ENCODE measurements at regions not wholly inside any gene's neighbourhood (a gene's known extent, or its start where the extent isn't known, plus 50 kb on each side); places are given as distances from the start of the nearest gene placed in this dataset.

DNA sequence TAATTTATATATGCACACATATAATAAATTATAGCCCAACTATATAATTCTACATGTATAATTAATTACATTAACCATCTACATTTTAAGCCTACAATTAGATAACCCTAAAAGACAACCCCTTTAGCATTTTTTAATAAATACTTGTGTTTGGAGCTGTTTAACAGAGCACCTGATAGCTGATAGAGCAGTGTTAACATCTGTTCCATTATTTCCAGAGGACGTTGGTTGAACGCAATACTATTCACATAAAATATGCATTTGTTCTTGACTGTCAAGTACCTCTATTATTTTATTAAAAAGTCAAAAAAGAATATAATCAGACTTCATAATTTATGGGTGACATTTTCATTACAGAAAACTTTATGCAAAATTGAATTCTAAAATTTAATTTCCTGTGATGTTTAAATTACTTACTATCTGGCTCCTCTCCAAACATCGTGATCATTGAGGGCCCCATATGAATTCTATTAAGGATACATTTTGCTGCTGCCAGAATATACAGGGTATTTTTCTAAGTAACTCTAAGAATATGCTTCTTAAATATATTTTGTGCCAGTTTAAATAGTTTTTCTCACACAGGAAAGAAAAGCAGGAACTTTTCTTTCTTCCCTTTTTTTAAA is 234.3 kb downstream of the SHOX2 start:
- Histone ChIP-seq H2AFZ (ENCODE audit: low read length) (no peak overlapping the region), H3K9me3 (ENCODE audit: control insufficient read depth, insufficient read depth, low read depth, low read length) (no peaks in the 10 kb centered on the region), H3K9ac (ENCODE audit: insufficient read depth, low read length) (no peak overlapping the region), H3K4me2 (ENCODE audit: extremely low read depth, insufficient read depth, low read length) (no peak overlapping the region), H4K20me1 (ENCODE audit: control insufficient read depth, extremely low read depth, insufficient read depth, low read length) (no peaks in the 10 kb centered on the region), H3K27me3 (ENCODE audit: control insufficient read depth, insufficient read depth, low read length) (no peaks in the 10 kb centered on the region), H3K4me1 (ENCODE audit: control insufficient read depth, extremely low read depth, insufficient read depth, low read length) (no peaks in the 10 kb centered on the region), H3K79me2 (ENCODE audit: control insufficient read depth, insufficient read depth, low read length) (no peaks in the 10 kb centered on the region), H3K4me3 (replicated peaks in 1 of 4; ENCODE audit: control extremely low read depth in 1 of 4, insufficient read depth in 1 of 4, low read depth in 3 of 4, low read length in 4 of 4) (no peak overlapping the region), H3K27ac (ENCODE audit: insufficient read depth, low read length) (no peak overlapping the region), H3K36me3 (ENCODE audit: control insufficient read depth, insufficient read depth, low read length) (no peaks in the 10 kb centered on the region)
- DNase-seq (ENCODE audit: low read depth in 2 of 2): no peak
- TF ChIP-seq EZH2 (IDR thresholded peaks at IDR 0.05; ENCODE audit: low read length, missing control alignments): no peak
- TF ChIP-seq, protein P1, sequence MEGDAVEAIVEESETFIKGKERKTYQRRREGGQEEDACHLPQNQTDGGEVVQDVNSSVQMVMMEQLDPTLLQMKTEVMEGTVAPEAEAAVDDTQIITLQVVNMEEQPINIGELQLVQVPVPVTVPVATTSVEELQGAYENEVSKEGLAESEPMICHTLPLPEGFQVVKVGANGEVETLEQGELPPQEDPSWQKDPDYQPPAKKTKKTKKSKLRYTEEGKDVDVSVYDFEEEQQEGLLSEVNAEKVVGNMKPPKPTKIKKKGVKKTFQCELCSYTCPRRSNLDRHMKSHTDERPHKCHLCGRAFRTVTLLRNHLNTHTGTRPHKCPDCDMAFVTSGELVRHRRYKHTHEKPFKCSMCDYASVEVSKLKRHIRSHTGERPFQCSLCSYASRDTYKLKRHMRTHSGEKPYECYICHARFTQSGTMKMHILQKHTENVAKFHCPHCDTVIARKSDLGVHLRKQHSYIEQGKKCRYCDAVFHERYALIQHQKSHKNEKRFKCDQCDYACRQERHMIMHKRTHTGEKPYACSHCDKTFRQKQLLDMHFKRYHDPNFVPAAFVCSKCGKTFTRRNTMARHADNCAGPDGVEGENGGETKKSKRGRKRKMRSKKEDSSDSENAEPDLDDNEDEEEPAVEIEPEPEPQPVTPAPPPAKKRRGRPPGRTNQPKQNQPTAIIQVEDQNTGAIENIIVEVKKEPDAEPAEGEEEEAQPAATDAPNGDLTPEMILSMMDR (conservative IDR thresholded peaks at IDR 0.05 in 1 of 2, IDR thresholded peaks at IDR 0.05 in 1 of 2; ENCODE audit: low read depth in 1 of 2, low read length in 2 of 2): no peak

GRCh38 chr3:157871248-157871647 is 235.0 kb downstream of the SHOX2 start:
- no peak for TF ChIP-seq EZH2 (IDR thresholded peaks at IDR 0.05; ENCODE audit: low read length, missing control alignments)
- TF ChIP-seq, protein P1 (conservative IDR thresholded peaks at IDR 0.05 in 1 of 2, IDR thresholded peaks at IDR 0.05 in 1 of 2; ENCODE audit: low read depth in 1 of 2, low read length in 2 of 2): no peak
- H3K9me3 ChIP-seq (ENCODE audit: control insufficient read depth, insufficient read depth, low read depth, low read length): no peaks in the 10 kb centered on the region
- H4K20me1 ChIP-seq (ENCODE audit: control insufficient read depth, extremely low read depth, insufficient read depth, low read length): no peaks in the 10 kb centered on the region
- H3K4me3 ChIP-seq (replicated peaks in 1 of 4; ENCODE audit: control extremely low read depth in 1 of 4, insufficient read depth in 1 of 4, low read depth in 3 of 4, low read length in 4 of 4): no peak overlapping the region
- no peak overlapping the region for H3K4me2 ChIP-seq (ENCODE audit: extremely low read depth, insufficient read depth, low read length)
- DNase-seq (ENCODE audit: low read depth in 2 of 2): no peak
- H3K27ac ChIP-seq (ENCODE audit: insufficient read depth, low read length): no peak overlapping the region
- no peaks in the 10 kb centered on the region for H3K36me3 ChIP-seq (ENCODE audit: control insufficient read depth, insufficient read depth, low read length)
- H3K27me3 ChIP-seq (ENCODE audit: control insufficient read depth, insufficient read depth, low read length): no peaks in the 10 kb centered on the region
- H3K4me1 ChIP-seq (ENCODE audit: control insufficient read depth, extremely low read depth, insufficient read depth, low read length): no peaks in the 10 kb centered on the region
- no peaks in the 10 kb centered on the region for H3K79me2 ChIP-seq (ENCODE audit: control insufficient read depth, insufficient read depth, low read length)
- H3K9ac ChIP-seq (ENCODE audit: insufficient read depth, low read length): no peak overlapping the region
- H2AFZ ChIP-seq (ENCODE audit: low read length): no peak overlapping the region

GRCh38 chr3:157868946-157869345 is 237.3 kb downstream of the SHOX2 start:
- Histone ChIP-seq H3K9me3 (ENCODE audit: control insufficient read depth, insufficient read depth, low read depth, low read length) (no peaks in the 10 kb centered on the region), H3K4me2 (ENCODE audit: extremely low read depth, insufficient read depth, low read length) (no peak overlapping the region), H3K27me3 (ENCODE audit: control insufficient read depth, insufficient read depth, low read length) (no peaks in the 10 kb centered on the region), H3K27ac (ENCODE audit: insufficient read depth, low read length) (no peak overlapping the region), H3K4me3 (replicated peaks in 1 of 4; ENCODE audit: control extremely low read depth in 1 of 4, insufficient read depth in 1 of 4, low read depth in 3 of 4, low read length in 4 of 4) (no peak overlapping the region), H4K20me1 (ENCODE audit: control insufficient read depth, extremely low read depth, insufficient read depth, low read length) (no peaks in the 10 kb centered on the region), H3K36me3 (ENCODE audit: control insufficient read depth, insufficient read depth, low read length) (no peaks in the 10 kb centered on the region), H2AFZ (ENCODE audit: low read length) (no peak overlapping the region), H3K9ac (ENCODE audit: insufficient read depth, low read length) (no peak overlapping the region), H3K79me2 (ENCODE audit: control insufficient read depth, insufficient read depth, low read length) (no peaks in the 10 kb centered on the region), H3K4me1 (ENCODE audit: control insufficient read depth, extremely low read depth, insufficient read depth, low read length) (no peaks in the 10 kb centered on the region)
- DNase-seq (ENCODE audit: low read depth in 2 of 2): no peak
- TF ChIP-seq, protein P1 (conservative IDR thresholded peaks at IDR 0.05 in 1 of 2, IDR thresholded peaks at IDR 0.05 in 1 of 2; ENCODE audit: low read depth in 1 of 2, low read length in 2 of 2): no peak
- TF ChIP-seq EZH2 (IDR thresholded peaks at IDR 0.05; ENCODE audit: low read length, missing control alignments): no peak
